DMS53 treated with DMSO at 0.1 percent for 48 hours (cell line): ENCODE measurements at regions not wholly inside any gene's neighbourhood (a gene's known extent, or its start where the extent isn't known, plus 50 kb on each side); places are given as distances from the start of the nearest gene placed in this dataset.

Experiments used
- DNase-seq: peaks from one replicate; lab custom pipeline; 2025; ENCODE audit not compliant: unreplicated experiment; lab: John Stamatoyannopoulos, UW

- DNase-seq = no peak
These were observed 205.8 kb upstream of the LYPLAL1 start for GRCh38 chr1:218967836-218968235.

DNA sequence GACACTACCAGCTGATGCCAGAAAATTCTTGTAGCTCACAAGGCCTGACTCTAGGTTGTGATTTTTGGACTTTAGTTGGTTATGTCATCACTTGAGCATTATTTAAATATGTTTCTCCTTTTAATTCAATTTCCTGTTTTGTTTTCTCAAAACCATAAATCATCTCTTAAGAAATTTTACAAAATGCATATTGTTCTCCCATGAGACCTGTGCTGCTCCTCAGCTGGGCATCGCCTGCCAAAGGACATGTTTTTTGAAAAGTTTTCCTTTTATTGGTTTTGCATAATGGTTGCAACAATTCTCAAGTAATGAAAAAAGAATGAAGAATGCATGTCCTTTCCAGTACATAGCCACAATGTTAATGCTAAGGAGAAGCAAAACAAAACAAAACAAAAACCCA is 204.7 kb upstream of the LYPLAL1 start:
- no peak for DNase-seq

DNA sequence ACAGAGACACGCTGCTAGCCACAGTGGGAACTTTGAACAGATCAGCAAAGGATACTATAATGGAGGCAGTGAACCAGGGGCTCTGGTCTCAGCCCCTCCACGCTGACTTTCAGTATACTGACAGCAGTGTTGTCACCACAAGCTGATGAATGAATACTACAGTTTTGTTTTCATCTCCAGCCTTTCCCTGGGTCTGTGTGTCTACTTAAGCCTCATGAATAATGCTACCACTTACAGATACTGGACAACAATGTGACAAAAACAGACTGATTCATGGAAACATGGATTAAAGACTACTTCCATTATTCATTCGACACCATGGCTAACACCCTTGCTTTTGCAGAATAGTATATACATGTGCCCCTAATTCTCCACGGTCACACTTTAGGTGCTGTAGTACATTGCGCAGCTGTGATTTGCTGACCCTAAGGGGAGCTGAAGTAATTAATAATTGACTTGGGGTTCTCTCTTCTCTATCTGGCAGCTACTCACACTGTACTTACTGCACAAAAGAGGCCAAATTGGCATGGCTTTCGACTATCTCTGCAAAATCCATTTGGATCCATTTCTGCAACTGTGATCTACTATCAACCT is 203.2 kb upstream of the LYPLAL1 start:
- DNase-seq = no peak

- no peak for DNase-seq
These were observed 202.5 kb upstream of the LYPLAL1 start for GRCh38 chr1:218971156-218971555.

DNA sequence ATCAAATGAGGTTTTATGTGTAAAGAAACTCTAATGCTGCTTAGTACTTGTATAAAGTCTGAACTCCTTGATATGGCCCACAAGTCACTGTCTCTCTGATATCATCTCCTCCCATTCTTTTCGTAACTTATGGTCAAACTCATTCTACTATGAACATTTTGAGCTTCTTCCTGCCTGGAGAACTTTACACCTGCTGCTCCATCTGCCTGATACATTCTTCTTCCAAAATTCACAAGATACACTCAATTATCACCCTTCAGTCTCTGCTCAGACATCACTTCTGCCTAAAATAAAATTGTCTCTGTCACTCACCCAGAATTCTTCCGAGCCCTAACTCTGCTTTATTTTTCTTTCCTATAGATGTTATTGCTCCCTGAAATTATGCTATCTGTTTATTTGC is 192.8 kb upstream of the LYPLAL1 start:
- no peak for DNase-seq

DNA sequence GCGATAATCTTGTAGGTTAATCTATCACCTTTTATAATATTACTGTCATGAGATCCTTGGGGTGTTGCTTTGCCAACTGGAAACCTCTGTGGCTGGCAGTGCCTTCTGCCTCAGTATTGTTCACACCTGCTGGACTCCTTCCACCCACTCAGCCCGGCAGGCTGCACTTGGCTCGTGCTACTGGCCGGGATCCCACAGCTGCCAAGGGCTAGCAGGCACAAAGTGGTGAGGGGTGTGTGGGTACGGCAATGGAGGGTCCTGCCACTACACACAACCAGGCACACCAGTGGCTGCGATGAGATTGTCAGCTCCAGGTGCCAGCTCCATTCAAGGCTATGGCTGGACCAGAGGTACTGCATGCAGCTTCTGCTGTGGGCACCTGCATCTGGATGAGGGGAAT is 191.2 kb upstream of the LYPLAL1 start:
- no peak for DNase-seq

GRCh38 chr1:218983433-218983832 is 190.2 kb upstream of the LYPLAL1 start:
- DNase-seq = no peak

DNA sequence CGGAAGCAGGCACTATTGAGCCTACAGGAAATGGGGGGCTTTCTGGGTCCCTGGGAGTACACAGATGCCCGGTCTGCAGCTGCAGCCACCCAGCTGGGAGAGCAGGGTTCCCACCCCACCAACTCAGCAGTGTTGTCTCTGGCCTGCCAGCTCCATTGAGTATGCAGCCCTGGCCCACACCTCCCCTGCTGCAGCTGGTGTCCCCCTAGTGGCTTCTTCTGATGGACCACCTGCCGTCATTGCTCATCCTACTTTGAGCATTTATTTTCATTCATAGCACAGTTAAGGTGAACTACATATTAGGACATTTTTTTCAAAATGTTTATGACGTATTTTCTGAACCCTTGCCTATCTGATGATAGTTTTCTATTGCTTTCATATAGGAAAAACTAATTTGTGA is 189.8 kb upstream of the LYPLAL1 start:
- DNase-seq = no peak

DNA sequence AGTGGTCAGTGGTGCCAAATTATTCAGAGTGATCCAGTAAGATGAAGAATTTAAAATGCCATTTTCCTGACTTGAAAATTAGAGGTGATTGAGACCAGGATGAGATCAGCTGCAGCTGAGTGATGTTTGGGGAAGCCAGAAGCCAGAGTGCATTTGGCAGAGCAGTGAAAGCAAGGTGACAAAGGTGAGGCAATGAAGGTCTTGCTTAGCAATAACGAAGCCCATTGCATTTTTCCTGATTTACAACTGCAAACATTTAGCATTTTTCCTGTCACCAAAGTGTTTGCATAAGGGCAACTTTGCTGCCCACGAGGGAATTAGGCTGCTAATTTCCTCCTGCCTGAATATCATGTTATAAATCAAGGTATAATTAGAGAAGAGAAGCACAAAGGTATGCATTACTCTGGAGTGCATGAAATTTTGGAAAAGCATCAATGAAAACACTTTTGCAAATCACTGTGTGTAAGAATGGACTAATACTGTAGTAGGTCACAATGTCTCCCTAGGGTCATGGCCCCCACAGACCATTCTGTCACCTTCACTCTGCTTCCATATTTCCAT is 188.2 kb upstream of the LYPLAL1 start:
- no peak for DNase-seq

- no peak for DNase-seq
These were observed 186.9 kb upstream of the LYPLAL1 start for GRCh38 chr1:218986816-218987215.

GRCh38 chr1:218990019-218990418 is 183.7 kb upstream of the LYPLAL1 start:
- DNase-seq = no peak

- DNase-seq = no peak
These were observed 182.6 kb upstream of the LYPLAL1 start for GRCh38 chr1:218991089-218991488.

DNA sequence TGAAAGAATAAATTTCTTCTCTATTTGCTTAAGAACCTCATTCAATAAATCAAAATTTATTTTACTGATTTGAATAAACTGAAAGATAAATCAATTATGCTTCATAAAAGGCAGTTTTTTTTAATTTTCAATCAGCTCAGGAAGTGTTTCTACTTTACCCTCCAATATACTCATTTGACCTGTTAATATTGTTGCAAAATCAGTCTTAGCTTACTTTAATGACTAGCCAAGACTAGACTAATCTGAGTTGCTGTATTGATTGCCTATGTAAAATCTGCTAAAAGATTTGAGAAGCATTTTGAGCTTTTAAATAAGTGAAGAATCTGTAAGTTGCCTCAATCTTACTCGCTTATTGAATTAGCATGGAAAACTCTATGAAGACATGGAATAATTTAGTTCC is 179.1 kb upstream of the LYPLAL1 start:
- no peak for DNase-seq

DNA sequence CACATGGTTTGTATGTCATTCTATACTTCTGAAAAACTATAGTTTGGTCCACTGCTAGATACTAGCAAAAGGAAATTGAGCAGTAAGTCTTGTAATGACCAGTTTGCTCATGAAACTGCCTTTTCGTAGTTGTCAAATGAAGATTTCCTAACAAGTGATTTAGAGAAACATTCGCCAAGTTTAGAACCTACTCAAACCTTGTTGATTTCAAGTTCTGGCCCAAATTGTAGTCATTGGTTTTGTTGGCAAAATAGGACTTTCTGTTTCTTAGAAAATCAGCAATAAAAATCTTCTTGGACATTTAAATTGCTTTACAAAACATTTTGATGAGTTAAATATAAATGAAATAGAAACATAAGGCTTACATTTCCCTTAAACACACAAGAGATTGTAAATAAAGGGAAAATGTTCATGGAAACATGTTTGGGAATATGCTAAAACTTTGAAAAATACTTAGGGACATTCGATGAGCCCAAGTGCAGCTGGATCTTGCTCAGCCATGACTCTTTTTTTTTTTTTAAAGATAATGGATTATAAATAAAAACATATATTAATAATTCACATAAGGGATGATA is 178.5 kb upstream of the LYPLAL1 start:
- DNase-seq = no peak

GRCh38 chr1:218996362-218996761 is 177.3 kb upstream of the LYPLAL1 start:
- DNase-seq = no peak

GRCh38 chr1:219000005-219000404 is 173.7 kb upstream of the LYPLAL1 start:
- DNase-seq = no peak

DNA sequence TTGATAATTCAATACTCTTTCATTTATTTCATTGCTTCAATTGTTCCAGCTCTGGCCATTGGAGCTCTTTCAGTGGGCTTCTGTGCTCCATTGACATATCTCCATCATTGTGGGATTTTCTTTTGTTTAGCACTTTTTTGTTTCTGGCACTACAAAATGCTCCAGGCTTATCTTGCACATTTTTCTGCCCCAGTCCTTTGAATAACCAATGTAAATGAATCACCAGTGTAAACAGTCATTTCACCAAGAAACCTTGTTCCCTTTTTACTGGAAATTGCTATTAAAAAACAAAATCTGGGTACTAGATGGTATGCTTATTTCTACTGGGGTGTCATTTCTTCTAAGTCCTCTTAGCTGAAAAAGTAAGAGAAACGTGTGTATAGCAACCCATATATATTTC is 173.0 kb upstream of the LYPLAL1 start:
- DNase-seq = no peak

- DNase-seq = no peak
These were observed 163.0 kb upstream of the LYPLAL1 start for GRCh38 chr1:219010720-219011119.

DNA sequence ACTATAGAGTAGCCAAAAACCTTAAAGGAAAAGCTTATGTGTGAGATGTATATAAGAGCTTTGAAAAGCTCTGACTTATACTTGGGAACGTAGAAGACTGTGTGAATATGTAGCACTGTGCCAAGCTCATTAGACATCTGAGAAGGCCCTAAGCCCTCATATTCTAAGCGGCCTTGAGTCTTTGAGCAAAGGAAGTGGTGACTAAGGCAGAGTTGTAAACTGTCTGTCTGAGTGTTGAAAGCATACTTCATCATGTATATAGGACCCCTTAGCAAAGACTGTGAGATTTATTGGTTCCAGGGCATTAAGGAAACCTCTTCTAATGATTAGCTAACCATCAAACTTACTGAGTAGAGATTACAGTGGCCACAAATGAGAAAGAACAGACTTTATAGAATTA is 153.3 kb upstream of the LYPLAL1 start:
- no peak for DNase-seq

DNA sequence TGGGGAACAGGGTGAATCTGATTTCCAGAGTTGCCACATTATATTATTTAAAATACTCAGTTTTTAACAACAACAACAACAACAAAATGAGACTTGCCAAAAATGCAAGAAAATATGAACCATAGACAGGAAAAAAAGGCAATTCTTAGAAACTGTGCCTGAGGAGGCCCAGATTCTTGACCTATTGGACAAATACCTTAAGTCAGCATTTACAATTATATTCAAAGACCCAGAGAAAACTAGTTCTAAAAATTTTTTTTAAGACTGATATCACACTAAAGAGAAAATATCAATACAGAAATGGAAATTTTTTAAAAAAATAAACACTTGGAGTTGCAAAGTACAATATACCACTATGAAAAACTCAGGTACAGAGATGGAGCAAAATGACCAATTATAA is 152.8 kb upstream of the LYPLAL1 start:
- no peak for DNase-seq

GRCh38 chr1:219027146-219027673 is 146.5 kb upstream of the LYPLAL1 start:
- no peak for DNase-seq

- no peak for DNase-seq
These were observed 141.9 kb upstream of the LYPLAL1 start for GRCh38 chr1:219031809-219032208.

- DNase-seq = no peak
These were observed 135.3 kb upstream of the LYPLAL1 start for GRCh38 chr1:219038398-219038797.
